Lower lobe of right lung (tissue), 2 donors: ENCODE measurements at regions not wholly inside any gene's neighbourhood (a gene's known extent, or its start where the extent isn't known, plus 50 kb on each side); places are given as distances from the start of the nearest gene placed in this dataset.

Experiments
- ATAC-seq, 2 donors: fragments of 200-7000 bp; cut with Tn5 transposase; one replicate each; pipeline ENCODE4 v1.9.1; 2020 to 2022; ENCODE audit warnings: mild to moderate bottlenecking in 2 of 2, moderate library complexity in 2 of 2
- DNase-seq: peaks from one replicate; pipeline ENCODE4 v3.0.0-alpha.2; 2020
- H3K27ac ChIP-seq: fragments of 200-600 bp; one replicate; pipeline ENCODE4 v1.8.0; 2022
- H3K27me3 ChIP-seq: fragments of 200-600 bp; one replicate; pipeline ENCODE4 v1.8.0; 2022; ENCODE audit warnings: low read depth
- H3K36me3 ChIP-seq: fragments of 200-600 bp; one replicate; pipeline ENCODE4 v1.8.0; 2022; ENCODE audit warnings: mild to moderate bottlenecking
- H3K4me1 ChIP-seq: fragments of 200-600 bp; one replicate; pipeline ENCODE4 v1.8.0; 2022
- H3K4me3 ChIP-seq: fragments of 200-600 bp; one replicate; pipeline ENCODE4 v1.8.0; 2022; ENCODE audit warnings: mild to moderate bottlenecking
- H3K9me3 ChIP-seq: fragments of 200-600 bp; one replicate; pipeline ENCODE4 v1.8.0; 2022
- intact Hi-C: fragments of 100-400 bp; cut with DNase I; formaldehyde crosslinking; loops from one replicate; pipeline ENCODE4 v1.11.0; 2022
- TF ChIP-seq, protein P1 (sequence below): fragments of 200-600 bp; IDR thresholded peaks from one replicate; pipeline ENCODE4 v1.8.0; 2022; ENCODE audit warnings: antibody characterized with exemption, mild to moderate bottlenecking
- donor health status: DM: no; HTN: yes; CAD: no; lungs with severe emphysema.

DNA sequence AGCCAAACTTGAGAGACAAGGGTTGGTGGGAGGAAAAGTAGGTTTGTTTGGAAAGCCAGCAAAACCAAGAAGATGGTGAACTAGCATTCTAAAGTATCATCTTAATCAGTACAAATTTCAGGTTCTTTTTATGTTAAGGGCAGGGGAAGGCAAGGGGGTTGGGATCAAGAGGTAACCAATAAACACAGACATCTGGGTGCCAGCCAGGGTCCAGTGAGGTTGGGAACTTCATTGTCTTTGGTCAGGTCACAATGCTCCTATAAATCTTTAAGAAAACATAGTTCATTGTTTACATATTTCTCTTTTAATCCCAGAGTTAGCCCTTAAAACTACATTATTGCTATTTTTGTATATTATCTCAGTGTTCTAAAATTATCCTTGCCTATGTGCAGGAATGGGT, 126.2 kb upstream of the NR5A2 start:
- Histone ChIP-seq H3K4me3 (no peak overlapping the region), H3K27me3 (no peaks in the 10 kb centered on the region), H3K36me3 (no peaks in the 10 kb centered on the region), H3K4me1 (no peaks in the 10 kb centered on the region), H3K27ac (no peak overlapping the region), H3K9me3 (no peaks in the 10 kb centered on the region)
- no peak for DNase-seq
- no peak for ATAC-seq
- intact Hi-C loops, result no loop called here
- TF ChIP-seq, protein P1, sequence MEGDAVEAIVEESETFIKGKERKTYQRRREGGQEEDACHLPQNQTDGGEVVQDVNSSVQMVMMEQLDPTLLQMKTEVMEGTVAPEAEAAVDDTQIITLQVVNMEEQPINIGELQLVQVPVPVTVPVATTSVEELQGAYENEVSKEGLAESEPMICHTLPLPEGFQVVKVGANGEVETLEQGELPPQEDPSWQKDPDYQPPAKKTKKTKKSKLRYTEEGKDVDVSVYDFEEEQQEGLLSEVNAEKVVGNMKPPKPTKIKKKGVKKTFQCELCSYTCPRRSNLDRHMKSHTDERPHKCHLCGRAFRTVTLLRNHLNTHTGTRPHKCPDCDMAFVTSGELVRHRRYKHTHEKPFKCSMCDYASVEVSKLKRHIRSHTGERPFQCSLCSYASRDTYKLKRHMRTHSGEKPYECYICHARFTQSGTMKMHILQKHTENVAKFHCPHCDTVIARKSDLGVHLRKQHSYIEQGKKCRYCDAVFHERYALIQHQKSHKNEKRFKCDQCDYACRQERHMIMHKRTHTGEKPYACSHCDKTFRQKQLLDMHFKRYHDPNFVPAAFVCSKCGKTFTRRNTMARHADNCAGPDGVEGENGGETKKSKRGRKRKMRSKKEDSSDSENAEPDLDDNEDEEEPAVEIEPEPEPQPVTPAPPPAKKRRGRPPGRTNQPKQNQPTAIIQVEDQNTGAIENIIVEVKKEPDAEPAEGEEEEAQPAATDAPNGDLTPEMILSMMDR, result no peak

DNA sequence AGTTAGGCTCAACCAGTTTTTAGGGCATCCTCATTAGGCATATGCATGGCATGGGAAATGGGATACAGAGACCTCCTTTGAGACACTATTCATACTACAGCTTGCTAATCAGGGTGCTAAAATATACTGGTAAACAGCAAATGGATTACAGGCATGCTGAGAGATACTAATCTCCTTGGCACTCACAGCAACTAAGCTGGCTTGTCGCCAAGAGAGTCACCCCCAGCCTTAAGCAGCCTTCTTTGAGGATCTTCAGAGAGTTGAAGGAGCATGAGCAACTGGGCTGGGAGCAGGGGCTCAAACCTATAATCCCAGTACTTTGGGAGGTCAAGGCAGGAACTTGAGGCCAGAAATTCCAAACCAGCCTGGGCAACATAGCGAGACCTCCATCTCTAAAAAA, 120.1 kb upstream of the NR5A2 start:
- Histone ChIP-seq H3K4me3 (no peak overlapping the region), H3K27me3 (no peaks in the 10 kb centered on the region), H3K27ac (no peak overlapping the region), H3K4me1 (no peaks in the 10 kb centered on the region), H3K9me3 (no peaks in the 10 kb centered on the region), H3K36me3 (no peaks in the 10 kb centered on the region)
- ATAC-seq (no peak), DNase-seq (no peak)
- intact Hi-C loops, result no loop called here
- TF ChIP-seq, protein P1, result no peak

DNA sequence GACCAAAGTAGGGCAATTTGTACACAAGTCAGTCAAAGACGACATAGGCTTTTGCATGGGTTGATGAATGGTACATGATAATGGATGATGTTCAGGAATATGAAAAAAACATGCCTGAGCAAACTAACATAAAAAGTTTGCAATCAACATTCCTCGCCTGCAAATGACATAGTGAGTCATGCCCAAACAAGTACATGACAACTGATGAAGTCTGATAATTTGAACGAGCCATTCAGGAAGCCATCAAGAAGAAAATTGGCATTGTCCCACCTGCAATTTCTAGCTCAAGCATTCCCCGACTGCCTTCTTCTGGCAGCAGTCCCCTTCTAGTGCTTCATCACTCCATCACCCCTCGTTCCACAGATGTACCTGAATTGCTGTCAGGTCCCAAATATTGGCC, 118.4 kb upstream of the NR5A2 start:
- no peaks in the 10 kb centered on the region for H3K9me3 ChIP-seq
- no peaks in the 10 kb centered on the region for H3K4me1 ChIP-seq
- DNase-seq (no peak), ATAC-seq (no peak)
- H3K4me3 ChIP-seq, result no peak overlapping the region
- no peaks in the 10 kb centered on the region for H3K36me3 ChIP-seq
- TF ChIP-seq, protein P1, result no peak
- intact Hi-C loops, result no loop called here
- no peaks in the 10 kb centered on the region for H3K27me3 ChIP-seq
- H3K27ac ChIP-seq, result no peak overlapping the region

DNA sequence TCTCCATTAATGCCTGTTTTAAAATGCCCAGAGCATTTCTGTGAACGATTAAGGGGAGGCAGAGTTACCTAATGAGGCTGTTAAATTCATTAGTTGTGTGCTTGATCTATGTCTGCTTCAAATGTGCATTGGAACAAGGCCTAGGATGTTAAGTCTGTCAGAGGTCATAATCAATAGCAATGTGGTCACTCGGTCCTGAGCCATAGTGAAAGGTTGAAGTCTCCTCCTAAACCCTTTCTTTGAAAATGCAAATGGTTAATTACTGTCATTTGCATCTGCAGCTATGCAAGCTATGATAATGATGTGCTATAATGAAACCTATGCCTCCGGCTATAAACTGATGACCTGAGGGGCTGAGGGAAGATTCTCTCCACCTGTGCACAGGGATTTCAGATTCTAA, 114.2 kb upstream of the NR5A2 start:
- H3K27me3 ChIP-seq, result no peaks in the 10 kb centered on the region
- TF ChIP-seq, protein P1, result no peak
- H3K4me3 ChIP-seq, result no peak overlapping the region
- intact Hi-C loops, result no loop called here
- H3K36me3 ChIP-seq, result no peaks in the 10 kb centered on the region
- no peaks in the 10 kb centered on the region for H3K9me3 ChIP-seq
- no peak overlapping the region for H3K27ac ChIP-seq
- no peaks in the 10 kb centered on the region for H3K4me1 ChIP-seq
- DNase-seq (no peak), ATAC-seq (no peak)

DNA sequence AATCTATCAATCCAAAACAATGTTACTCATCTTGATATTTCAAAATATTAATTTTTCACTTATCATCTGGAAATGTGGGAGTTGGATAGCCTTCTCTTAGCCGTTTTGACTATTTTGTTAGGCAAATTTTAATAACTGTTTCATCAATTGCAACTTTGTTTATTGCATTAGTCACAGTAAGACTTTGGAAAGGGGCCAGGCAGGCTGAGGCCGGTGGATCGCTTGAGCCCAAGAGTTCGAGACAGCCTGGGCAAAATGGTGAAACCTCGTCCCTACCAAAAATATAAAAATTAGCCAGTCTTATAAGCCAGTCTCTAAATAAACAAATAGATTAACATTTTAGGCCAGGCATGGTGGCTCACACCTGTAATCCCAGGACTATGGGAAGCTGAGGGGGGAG, 113.0 kb upstream of the NR5A2 start:
- no peaks in the 10 kb centered on the region for H3K9me3 ChIP-seq
- H3K27ac ChIP-seq, result no peak overlapping the region
- intact Hi-C loops, result no loop called here
- H3K4me3 ChIP-seq, result no peak overlapping the region
- no peaks in the 10 kb centered on the region for H3K36me3 ChIP-seq
- H3K27me3 ChIP-seq, result no peaks in the 10 kb centered on the region
- DNase-seq (no peak), ATAC-seq (no peak)
- H3K4me1 ChIP-seq, result no peaks in the 10 kb centered on the region
- TF ChIP-seq, protein P1, result no peak

- no peaks in the 10 kb centered on the region for H3K36me3 ChIP-seq
- no peak for DNase-seq
- TF ChIP-seq, protein P1, result no peak
- H3K9me3 ChIP-seq, result no peaks in the 10 kb centered on the region
- no peak overlapping the region for H3K27ac ChIP-seq
- ATAC-seq, result no peak
- intact Hi-C loops, result no loop called here
- no peaks in the 10 kb centered on the region for H3K27me3 ChIP-seq
- H3K4me1 ChIP-seq, result no peaks in the 10 kb centered on the region
- no peak overlapping the region for H3K4me3 ChIP-seq
Observed at GRCh38 chr1:199918196-199918769, 109.2 kb upstream of the NR5A2 start.
